Astrocyte (in vitro differentiated cells and primary cell): ENCODE measurements at regions not wholly inside any gene's neighbourhood (a gene's known extent, or its start where the extent isn't known, plus 50 kb on each side); places are given as distances from the start of the nearest gene placed in this dataset.
"Not testable (repeated sequence)": the region's sequence is repeated elsewhere in the genome, so short reads cannot be mapped to it uniquely, and the experiment has no call there.

Experiments
- DNase-seq: peaks from one replicate; pipeline ENCODE4 v3.0.0-alpha.2; 2010; ENCODE audit warnings: low read depth
- FAIRE-seq: peaks from 2 replicates; lab custom pipeline; 2011; peaks lifted over from hg19 to GRCh38; lab: Jason Lieb, UNC
- H2AFZ ChIP-seq: 2 replicates; pipeline ENCODE4 v1.6.0; 2012; ENCODE audit warnings: low read depth, low read length, inconsistent platforms
- H3K27ac ChIP-seq: 2 replicates; pipeline ENCODE4 v1.5.1; 2011; ENCODE audit warnings: low read depth, low read length, inconsistent platforms
- H3K27me3 ChIP-seq: 2 replicates; pipeline ENCODE4 v1.6.0; 2011; ENCODE audit warnings: low read length, inconsistent platforms; ENCODE audit not compliant: insufficient read depth
- H3K36me3 ChIP-seq: 2 replicates; pipeline ENCODE4 v1.5.1; 2011; ENCODE audit warnings: low read length, inconsistent platforms; ENCODE audit not compliant: insufficient read depth
- H3K4me1 ChIP-seq: 2 replicates; pipeline ENCODE4 v1.5.1; 2011; ENCODE audit warnings: low read length, inconsistent platforms; ENCODE audit not compliant: insufficient read depth
- H3K4me2 ChIP-seq: 2 replicates; pipeline ENCODE4 v1.6.0; 2012; ENCODE audit warnings: low read length, inconsistent platforms
- H3K4me3 ChIP-seq: 2 replicates; pipeline ENCODE4 v1.5.1; 2011; ENCODE audit warnings: low read depth, mild to moderate bottlenecking, low read length, inconsistent platforms; ENCODE audit not compliant: insufficient read depth
- H3K79me2 ChIP-seq: 2 replicates; pipeline ENCODE4 v1.6.0; 2012; ENCODE audit warnings: mild to moderate bottlenecking, low read length, inconsistent platforms; ENCODE audit not compliant: insufficient read depth
- H3K9ac ChIP-seq: 2 replicates; pipeline ENCODE4 v1.6.0; 2012; ENCODE audit warnings: mild to moderate bottlenecking, low read length, inconsistent platforms
- H3K9me3 ChIP-seq: 2 replicates; pipeline ENCODE4 v1.5.1; 2012; ENCODE audit warnings: low read depth, mild to moderate bottlenecking, low read length, inconsistent platforms; ENCODE audit not compliant: insufficient read depth
- H4K20me1 ChIP-seq: 2 replicates; pipeline ENCODE4 v1.6.0; 2012; ENCODE audit warnings: low read length, inconsistent platforms; ENCODE audit not compliant: insufficient read depth
- H3K27ac Mint-ChIP-seq: one replicate; pipeline ENCODE4 v1.8.0; 2021; ENCODE audit warnings: mild to moderate bottlenecking, mixed read lengths; ENCODE audit not compliant: unreplicated experiment
- H3K27me3 Mint-ChIP-seq: one replicate; pipeline ENCODE4 v1.8.0; 2021; ENCODE audit warnings: low read depth, mixed read lengths; ENCODE audit not compliant: unreplicated experiment
- H3K36me3 Mint-ChIP-seq: one replicate; pipeline ENCODE4 v1.8.0; 2021; ENCODE audit warnings: low read depth, mixed read lengths; ENCODE audit not compliant: unreplicated experiment
- H3K4me1 Mint-ChIP-seq: one replicate; pipeline ENCODE4 v1.8.0; 2021; ENCODE audit warnings: low read depth, mixed read lengths; ENCODE audit not compliant: unreplicated experiment
- H3K4me3 Mint-ChIP-seq: one replicate; pipeline ENCODE4 v1.8.0; 2021; ENCODE audit warnings: mild to moderate bottlenecking, moderate library complexity, mixed read lengths; ENCODE audit not compliant: unreplicated experiment
- H3K9me3 Mint-ChIP-seq: one replicate; pipeline ENCODE4 v1.8.0; 2021; ENCODE audit warnings: mild to moderate bottlenecking, mixed read lengths; ENCODE audit not compliant: unreplicated experiment
- CTCF ChIP-seq: IDR thresholded peaks from 2 replicates; pipeline ENCODE4 v1.5.1; 2011; ENCODE audit warnings: low read depth, mild to moderate bottlenecking, inconsistent platforms, low read length, moderate library complexity; ENCODE audit not compliant: insufficient read depth
- EZH2 ChIP-seq: IDR thresholded peaks from 2 replicates; pipeline ENCODE4 v1.6.1; 2012; ENCODE audit warnings: mild to moderate bottlenecking, low read length, inconsistent platforms; ENCODE audit not compliant: insufficient read depth

GRCh38 chrY:18889548-18889947, 116.0 kb upstream of the HSFY2 start:
- Mint-ChIP-seq H3K4me1 (peaks cover 6% of the 10 kb centered on the region), H3K27ac (no peak overlapping the region), H3K36me3 (no peaks in the 10 kb centered on the region), H3K27me3 (no peaks in the 10 kb centered on the region), H3K9me3 (no peaks in the 10 kb centered on the region), H3K4me3 (no peak overlapping the region)
- no peaks in the 10 kb centered on the region for H3K36me3 ChIP-seq
- H3K27ac ChIP-seq = no peak overlapping the region
- no peak overlapping the region for H3K4me3 ChIP-seq
- FAIRE-seq (no peak), DNase-seq (no peak)
- no peak for TF ChIP-seq CTCF
- no peak for TF ChIP-seq EZH2
- no peak overlapping the region for H3K4me2 ChIP-seq
- no peaks in the 10 kb centered on the region for H3K4me1 ChIP-seq
- no peaks in the 10 kb centered on the region for H3K9me3 ChIP-seq
- no peaks in the 10 kb centered on the region for H4K20me1 ChIP-seq
- H2AFZ ChIP-seq = no peak overlapping the region
- no peaks in the 10 kb centered on the region for H3K27me3 ChIP-seq
- no peaks in the 10 kb centered on the region for H3K79me2 ChIP-seq
- H3K9ac ChIP-seq = no peak overlapping the region

- Histone ChIP-seq H3K27ac (peak overlapping the region; percentile 38), H3K9ac (no peak overlapping the region), H3K9me3 (no peaks in the 10 kb centered on the region), H4K20me1 (no peaks in the 10 kb centered on the region), H3K36me3 (no peaks in the 10 kb centered on the region), H3K27me3 (no peaks in the 10 kb centered on the region), H2AFZ (no peak overlapping the region), H3K4me3 (no peak overlapping the region), H3K4me1 (no peaks in the 10 kb centered on the region), H3K4me2 (peak overlapping the region; percentile 15), H3K79me2 (no peaks in the 10 kb centered on the region)
- Mint-ChIP-seq H3K27me3 (no peaks in the 10 kb centered on the region), H3K27ac (peak overlapping the region; percentile 88), H3K4me3 (no peak overlapping the region), H3K36me3 (no peaks in the 10 kb centered on the region), H3K9me3 (no peaks in the 10 kb centered on the region), H3K4me1 (peaks cover 9% of the 10 kb centered on the region)
- FAIRE-seq (no peak), DNase-seq (no peak)
- TF ChIP-seq EZH2 = no peak
- no peak for TF ChIP-seq CTCF
Observed at GRCh38 chrY:18884748-18885147, 111.2 kb upstream of the HSFY2 start.

GRCh38 chrY:18869145-18869544, 95.6 kb upstream of the HSFY2 start:
- not testable (repeated sequence) for H3K27ac Mint-ChIP-seq, H3K9ac ChIP-seq, H3K27me3 Mint-ChIP-seq, H3K9me3 ChIP-seq, H3K4me1 Mint-ChIP-seq, H3K4me1 ChIP-seq, H3K4me3 ChIP-seq, H2AFZ ChIP-seq, H3K36me3 ChIP-seq, H4K20me1 ChIP-seq, H3K36me3 Mint-ChIP-seq, DNase-seq, H3K4me3 Mint-ChIP-seq, FAIRE-seq, H3K4me2 ChIP-seq, H3K27ac ChIP-seq, H3K27me3 ChIP-seq, H3K9me3 Mint-ChIP-seq, H3K79me2 ChIP-seq

- H3K27ac Mint-ChIP-seq, H2AFZ ChIP-seq, H4K20me1 ChIP-seq, H3K9me3 Mint-ChIP-seq, H3K27me3 Mint-ChIP-seq, H3K4me3 ChIP-seq, H3K36me3 Mint-ChIP-seq, H3K27ac ChIP-seq, H3K27me3 ChIP-seq, H3K4me2 ChIP-seq, FAIRE-seq, H3K79me2 ChIP-seq, H3K9me3 ChIP-seq, H3K36me3 ChIP-seq, H3K9ac ChIP-seq, H3K4me1 ChIP-seq, DNase-seq, H3K4me1 Mint-ChIP-seq, H3K4me3 Mint-ChIP-seq: not testable (repeated sequence)
Observed at GRCh38 chrY:18866887-18867551, 93.5 kb upstream of the HSFY2 start.

- not testable (repeated sequence) for H3K27me3 Mint-ChIP-seq, H4K20me1 ChIP-seq, H3K27me3 ChIP-seq, H3K79me2 ChIP-seq, H3K9me3 ChIP-seq, H2AFZ ChIP-seq, H3K4me1 Mint-ChIP-seq, H3K4me2 ChIP-seq, H3K4me3 ChIP-seq, H3K9ac ChIP-seq, H3K36me3 ChIP-seq, DNase-seq, FAIRE-seq, H3K4me1 ChIP-seq, H3K36me3 Mint-ChIP-seq, H3K4me3 Mint-ChIP-seq, H3K9me3 Mint-ChIP-seq, H3K27ac ChIP-seq, H3K27ac Mint-ChIP-seq
Observed at GRCh38 chrY:18860856-18861255, 87.3 kb upstream of the HSFY2 start.
